ENCODE measurements at regions not wholly inside any gene's neighbourhood (a gene's known extent, or its start where the extent isn't known, plus 50 kb on each side); places are given as distances from the start of the nearest gene placed in this dataset.

DNA sequence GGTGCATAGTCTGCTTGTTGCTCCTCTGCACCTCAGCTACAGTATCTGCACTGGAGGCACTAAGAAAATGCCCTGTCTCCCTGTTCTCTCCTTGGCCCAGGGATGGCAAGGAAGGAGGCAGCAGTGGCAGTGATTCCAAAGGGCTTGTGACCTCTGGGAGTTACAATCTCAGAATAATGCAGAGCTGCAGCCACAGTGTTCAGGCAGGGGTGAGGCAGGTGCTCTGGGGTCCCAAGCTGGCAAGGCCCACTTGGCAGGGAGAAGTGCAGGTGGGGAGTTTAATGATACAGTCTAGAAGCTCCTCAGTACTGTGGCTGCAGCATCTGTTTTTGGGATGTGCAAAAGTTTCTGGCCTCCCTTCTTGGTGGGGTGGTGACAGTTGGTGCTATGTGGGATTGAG lies 456.4 kb downstream of the CCSER2 start:
- no peak for TF ChIP-seq POLR2A (IDR thresholded peaks at IDR 0.05; ENCODE audit: extremely low read depth, insufficient read length)
- TF ChIP-seq CTCF (IDR thresholded peaks at IDR 0.05; ENCODE audit: low read depth, low read length) = no peak
- no peak for TF ChIP-seq MYC (IDR thresholded peaks at IDR 0.05; ENCODE audit: low read depth, low read length)
